DMS153 (cell line): ENCODE measurements at regions not wholly inside any gene's neighbourhood (a gene's known extent, or its start where the extent isn't known, plus 50 kb on each side); places are given as distances from the start of the nearest gene placed in this dataset.
"Not testable (repeated sequence)": the region's sequence is repeated elsewhere in the genome, so short reads cannot be mapped to it uniquely, and the experiment has no call there.

Source experiments
- DNase-seq: peaks from one replicate; lab custom pipeline; 2025; lab: John Stamatoyannopoulos, UW

GRCh38 chr20:40856653-40857052 is 167.6 kb upstream of the MAFB start:
- DNase-seq, result no peak

DNA sequence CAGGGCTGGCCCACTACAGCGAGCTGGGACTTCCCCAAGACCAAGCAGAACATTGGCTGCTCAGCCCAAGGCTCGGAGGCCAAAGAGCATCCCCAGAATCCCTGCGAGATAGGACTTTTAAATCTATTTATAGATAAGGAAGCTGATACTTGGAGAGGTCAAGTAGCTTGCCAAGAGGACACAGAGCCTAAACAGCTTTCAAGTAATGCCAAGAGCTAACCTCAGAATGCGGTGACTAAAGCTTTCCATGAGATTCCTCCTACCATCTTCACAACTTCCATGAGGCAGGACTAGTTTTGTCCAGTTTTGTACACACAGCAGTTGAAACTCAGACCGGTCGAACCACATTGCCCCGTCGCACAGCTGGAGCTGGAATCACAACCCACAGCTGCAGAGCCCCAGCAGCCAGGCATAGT is 168.1 kb upstream of the TOP1 start:
- no peak for DNase-seq

DNA sequence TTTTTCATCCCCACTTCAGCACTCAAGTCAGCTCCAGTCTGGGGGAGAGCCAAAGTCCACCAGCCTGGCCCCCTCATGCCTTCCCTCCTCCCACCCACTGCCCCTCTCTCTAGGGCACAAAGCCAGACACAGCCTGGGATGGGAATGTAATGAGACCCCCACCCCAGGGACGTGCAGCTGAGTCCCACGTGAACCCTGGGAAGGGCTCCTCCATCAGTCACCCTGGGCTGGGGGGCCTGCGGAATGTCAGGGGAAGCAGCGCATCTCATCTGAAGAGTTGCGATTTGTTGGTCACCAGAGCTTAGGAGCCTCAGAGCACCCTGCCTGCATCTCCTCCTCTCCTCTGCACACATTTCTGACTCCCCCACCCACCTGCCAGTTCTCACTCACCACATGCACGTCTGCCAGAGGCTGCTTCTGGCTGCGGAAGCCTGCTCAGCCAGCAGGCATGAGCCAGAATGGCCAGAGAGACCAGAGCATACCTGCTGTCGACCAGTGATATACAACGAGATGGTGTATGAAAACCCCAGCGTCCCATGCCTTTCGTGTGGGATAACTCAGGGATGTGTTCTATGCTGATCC is 167.1 kb upstream of the TOP1 start:
- no peak for DNase-seq

GRCh38 chr20:40863355-40863919 is 165.2 kb upstream of the TOP1 start:
- DNase-seq, result no peak

DNA sequence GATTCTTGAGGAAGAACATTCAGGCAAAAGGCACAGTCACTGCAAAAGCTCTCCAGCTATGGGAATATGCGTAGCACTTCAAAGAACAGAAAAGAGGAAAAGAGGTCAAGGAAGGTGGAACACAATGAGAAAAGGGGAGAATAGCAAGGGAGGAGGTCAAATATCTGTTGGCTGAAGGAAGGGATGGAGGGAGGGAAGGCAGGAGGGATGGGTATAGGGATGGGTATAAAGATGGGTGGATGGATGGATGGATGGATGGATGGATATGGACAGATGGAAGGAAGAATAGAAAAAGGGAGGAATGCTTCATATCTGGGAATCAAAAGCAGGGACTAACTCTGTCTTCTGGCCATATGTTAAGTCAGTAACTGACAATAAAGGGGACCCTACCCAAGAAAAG is 164.2 kb upstream of the TOP1 start:
- no peak for DNase-seq

DNA sequence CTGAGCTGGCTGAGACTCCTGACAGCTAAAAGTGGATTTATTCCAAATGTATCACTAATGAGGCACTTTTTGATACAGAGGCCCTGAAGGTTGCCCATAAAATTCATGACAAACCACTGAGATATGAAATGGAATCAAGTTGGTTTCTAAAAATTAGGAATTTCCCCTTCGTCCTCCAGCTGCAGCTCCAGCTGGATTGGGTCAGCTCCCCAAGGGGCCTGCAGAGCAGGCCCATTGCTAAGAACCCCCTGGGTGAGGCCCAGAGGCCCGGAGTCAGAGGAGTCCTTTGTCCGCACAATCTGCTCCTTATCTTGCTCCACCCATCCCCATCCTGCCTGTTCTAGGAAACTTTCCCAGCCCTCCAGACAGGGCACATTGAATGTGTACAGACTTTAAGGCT is 163.5 kb upstream of the TOP1 start:
- DNase-seq, result no peak

DNA sequence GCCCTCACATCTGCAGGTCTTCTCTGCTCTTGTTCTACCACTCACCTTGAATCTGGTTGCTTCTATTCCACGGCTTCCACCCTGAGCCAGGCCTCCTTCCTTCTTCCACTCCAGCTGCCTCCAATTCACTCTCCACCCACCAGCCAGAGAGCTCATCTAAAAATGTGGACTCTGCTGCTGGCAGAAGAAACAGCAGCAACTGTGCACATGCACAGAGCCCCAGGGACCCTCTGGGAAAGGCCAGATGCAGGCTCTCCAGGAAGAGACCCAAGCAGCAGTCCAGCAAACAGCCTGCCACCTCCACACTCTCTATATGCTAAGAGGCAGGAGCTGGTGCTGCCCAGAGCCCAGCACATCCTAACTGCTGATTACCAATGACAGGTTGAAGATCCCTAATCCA is 162.6 kb upstream of the TOP1 start:
- DNase-seq, result no peak

GRCh38 chr20:40868551-40869217 is 159.9 kb upstream of the TOP1 start:
- no peak for DNase-seq

DNA sequence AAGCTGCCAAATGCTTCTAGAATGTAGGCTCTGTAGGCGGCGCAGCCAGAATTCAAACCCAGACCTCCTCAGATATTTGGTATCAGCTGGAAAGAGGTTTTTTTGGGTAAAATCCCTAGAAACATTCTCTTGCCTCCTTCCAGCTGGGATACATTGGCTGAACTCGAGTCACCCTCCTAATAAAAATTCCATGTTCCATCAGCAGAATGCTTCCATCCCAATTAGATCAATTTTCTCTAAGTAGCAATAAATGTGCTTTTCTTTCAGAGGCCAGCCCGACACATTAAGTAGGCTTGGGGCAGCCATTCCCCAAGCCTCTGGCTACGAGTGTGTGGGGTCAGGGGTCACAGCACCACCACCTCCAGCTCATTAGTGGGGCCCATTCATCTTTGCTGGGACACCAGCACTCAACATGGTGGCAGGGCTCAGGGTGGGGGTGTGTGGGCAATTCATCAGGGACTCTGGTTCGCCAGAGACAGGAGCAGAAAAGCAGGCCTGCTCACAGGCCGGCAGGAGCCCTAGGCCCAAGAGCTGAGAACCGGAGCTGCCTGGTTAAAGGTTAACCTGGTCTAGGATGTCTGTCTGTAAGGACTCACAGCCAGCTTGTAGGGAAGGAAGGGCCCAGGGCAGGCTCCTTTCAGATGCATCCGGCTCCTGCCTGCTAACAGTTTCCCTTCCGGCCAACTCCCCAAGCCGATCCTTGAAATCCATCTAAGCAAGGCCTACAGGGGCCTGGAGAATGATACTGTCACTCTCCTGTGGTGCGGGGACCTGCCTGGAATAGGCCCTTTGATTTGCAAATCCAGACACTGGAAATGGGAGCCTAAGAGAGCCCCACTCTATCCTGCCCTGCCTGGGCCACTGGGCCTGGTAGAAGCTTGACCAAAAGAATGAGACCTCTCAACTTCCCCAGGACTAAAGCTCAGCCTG is 159.1 kb upstream of the TOP1 start:
- DNase-seq, result no peak

GRCh38 chr20:40875116-40876085 is 153.2 kb upstream of the TOP1 start:
- no peak for DNase-seq

GRCh38 chr20:40878099-40878498 is 150.5 kb upstream of the TOP1 start:
- DNase-seq, result not testable (repeated sequence)

GRCh38 chr20:40880063-40880728 is 148.4 kb upstream of the TOP1 start:
- DNase-seq, result no peak

- DNase-seq, result no peak
These were observed 147.9 kb upstream of the TOP1 start for GRCh38 chr20:40880729-40881109.

GRCh38 chr20:40882152-40882551 is 146.5 kb upstream of the TOP1 start:
- no peak for DNase-seq

- DNase-seq, result no peak
These were observed 145.5 kb upstream of the TOP1 start for GRCh38 chr20:40883097-40883496.

DNA sequence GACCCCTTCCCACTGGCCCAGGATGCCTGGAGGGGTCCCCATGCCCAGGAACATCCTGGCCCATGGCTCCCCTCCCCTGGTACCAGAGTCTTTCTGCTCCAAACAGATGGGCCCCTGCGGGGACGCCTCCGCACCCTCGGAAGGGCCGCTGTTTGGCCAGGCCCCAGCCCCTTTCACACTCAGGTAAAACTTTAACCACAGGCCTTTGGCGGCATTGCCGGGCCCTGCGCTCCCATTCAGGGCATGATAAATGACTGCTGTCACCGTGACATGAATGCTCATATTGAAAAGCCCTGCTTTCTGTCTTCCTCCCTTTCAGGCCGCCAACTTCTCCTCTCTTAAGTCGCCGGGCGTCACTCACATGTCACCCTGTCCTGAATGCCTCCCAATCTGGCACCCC is 141.5 kb upstream of the TOP1 start:
- DNase-seq, result no peak

DNA sequence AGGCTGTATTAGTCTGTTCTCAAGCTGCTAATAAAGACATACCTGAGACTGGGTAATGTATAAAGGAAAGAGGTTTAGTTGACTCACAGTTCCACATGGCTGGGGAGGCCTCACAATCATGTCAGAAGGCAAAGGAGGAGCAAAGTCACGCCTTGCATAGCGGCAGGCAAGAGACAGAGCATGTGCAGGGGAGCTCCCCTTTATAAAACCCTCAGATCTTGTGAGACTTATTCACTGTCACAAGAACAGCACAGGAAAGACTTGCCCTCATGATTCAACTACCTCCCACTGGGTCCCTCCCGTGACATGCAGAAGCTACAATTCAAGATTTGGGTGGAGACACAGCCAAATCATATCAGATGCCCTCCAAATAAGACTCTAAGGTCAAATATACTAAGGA is 139.4 kb upstream of the TOP1 start:
- not testable (repeated sequence) for DNase-seq

- DNase-seq, result no peak
These were observed 138.4 kb upstream of the TOP1 start for GRCh38 chr20:40890181-40890580.

- DNase-seq, result no peak
These were observed 138.0 kb upstream of the TOP1 start for GRCh38 chr20:40890635-40891034.

DNA sequence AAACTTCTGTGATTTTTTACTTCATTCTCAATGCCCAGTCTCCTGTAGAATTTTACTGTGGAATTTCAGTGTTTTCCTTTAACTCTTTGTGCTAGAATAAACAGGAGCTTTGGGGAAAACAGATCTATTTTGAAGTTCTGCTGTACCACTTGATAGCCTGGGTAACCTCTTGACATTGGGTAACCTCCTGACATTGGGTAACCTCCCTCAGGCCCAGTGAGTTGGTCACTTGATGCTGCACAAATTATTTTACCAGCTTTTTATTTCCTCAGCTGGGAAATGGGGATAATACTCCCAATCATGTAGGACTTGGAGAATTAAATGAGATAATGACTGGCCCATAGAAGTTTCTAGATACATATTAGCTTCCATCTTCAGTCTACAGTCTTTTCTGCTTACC is 137.3 kb upstream of the TOP1 start:
- no peak for DNase-seq

GRCh38 chr20:40892642-40893041 is 136.0 kb upstream of the TOP1 start:
- no peak for DNase-seq
